ENCODE measurements at regions not wholly inside any gene's neighbourhood (a gene's known extent, or its start where the extent isn't known, plus 50 kb on each side); places are given as distances from the start of the nearest gene placed in this dataset.

DNA sequence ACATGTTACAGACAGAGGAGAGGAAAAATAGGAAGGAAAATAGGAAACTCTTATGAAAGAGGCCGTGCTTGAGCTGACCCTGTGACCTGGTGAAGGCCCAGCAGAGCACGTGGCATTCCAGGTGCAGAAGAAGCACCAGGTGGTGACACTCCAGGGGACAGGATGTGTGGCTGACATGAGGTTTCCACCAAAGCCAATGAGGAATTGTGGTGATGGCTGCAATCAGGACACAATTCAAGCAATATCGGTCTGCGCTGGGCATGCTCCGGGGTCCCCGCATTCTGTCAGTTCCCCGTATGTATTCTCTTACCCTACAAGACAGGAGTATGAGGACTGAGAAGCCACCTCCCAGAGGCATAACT is 504.2 kb downstream of the EIPR1 start:
- Mint-ChIP-seq H3K36me3 (ENCODE audit: insufficient read depth, unreplicated experiment) (peaks cover 4% of the 10 kb centered on the region), H3K4me3 (ENCODE audit: unreplicated experiment) (no peak overlapping the region), H3K27ac (ENCODE audit: unreplicated experiment) (no peak overlapping the region), H3K4me1 (ENCODE audit: low read depth, unreplicated experiment) (no peaks in the 10 kb centered on the region), H3K27me3 (ENCODE audit: insufficient read depth, unreplicated experiment) (peaks cover 9% of the 10 kb centered on the region), H3K9me3 (ENCODE audit: unreplicated experiment) (no peaks in the 10 kb centered on the region)
- intact Hi-C loops (cut with micrococcal nuclease; ENCODE audit: unreplicated experiment) = no loop called here
- POLR2A ChIA-PET = no interaction called here
- H3K4me3 ChIP-seq (ENCODE audit: low read depth, low read length) = no peak overlapping the region
- no peaks in the 10 kb centered on the region for H3K27me3 ChIP-seq (replicated peaks; ENCODE audit: control insufficient read depth, insufficient read depth, low read length)
- BruUV-seq (replicated peaks) = no TSS peak
- TF ChIP-seq, protein P1, sequence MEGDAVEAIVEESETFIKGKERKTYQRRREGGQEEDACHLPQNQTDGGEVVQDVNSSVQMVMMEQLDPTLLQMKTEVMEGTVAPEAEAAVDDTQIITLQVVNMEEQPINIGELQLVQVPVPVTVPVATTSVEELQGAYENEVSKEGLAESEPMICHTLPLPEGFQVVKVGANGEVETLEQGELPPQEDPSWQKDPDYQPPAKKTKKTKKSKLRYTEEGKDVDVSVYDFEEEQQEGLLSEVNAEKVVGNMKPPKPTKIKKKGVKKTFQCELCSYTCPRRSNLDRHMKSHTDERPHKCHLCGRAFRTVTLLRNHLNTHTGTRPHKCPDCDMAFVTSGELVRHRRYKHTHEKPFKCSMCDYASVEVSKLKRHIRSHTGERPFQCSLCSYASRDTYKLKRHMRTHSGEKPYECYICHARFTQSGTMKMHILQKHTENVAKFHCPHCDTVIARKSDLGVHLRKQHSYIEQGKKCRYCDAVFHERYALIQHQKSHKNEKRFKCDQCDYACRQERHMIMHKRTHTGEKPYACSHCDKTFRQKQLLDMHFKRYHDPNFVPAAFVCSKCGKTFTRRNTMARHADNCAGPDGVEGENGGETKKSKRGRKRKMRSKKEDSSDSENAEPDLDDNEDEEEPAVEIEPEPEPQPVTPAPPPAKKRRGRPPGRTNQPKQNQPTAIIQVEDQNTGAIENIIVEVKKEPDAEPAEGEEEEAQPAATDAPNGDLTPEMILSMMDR (IDR thresholded peaks at IDR 0.05; ENCODE audit: insufficient read depth in 1 of 2, low read depth in 1 of 2, low read length in 1 of 2, severe bottlenecking in 1 of 2, unreplicated experiment in 1 of 2) = no peak
- H3K9me3 ChIP-seq = no peaks in the 10 kb centered on the region
- H3K4me1 ChIP-seq = no peaks in the 10 kb centered on the region
- H3K36me3 ChIP-seq (ENCODE audit: control insufficient read depth, insufficient read depth, low read length) = no peaks in the 10 kb centered on the region
- CTCF ChIA-PET = no interaction called here
- no peak for DNase-seq

DNA sequence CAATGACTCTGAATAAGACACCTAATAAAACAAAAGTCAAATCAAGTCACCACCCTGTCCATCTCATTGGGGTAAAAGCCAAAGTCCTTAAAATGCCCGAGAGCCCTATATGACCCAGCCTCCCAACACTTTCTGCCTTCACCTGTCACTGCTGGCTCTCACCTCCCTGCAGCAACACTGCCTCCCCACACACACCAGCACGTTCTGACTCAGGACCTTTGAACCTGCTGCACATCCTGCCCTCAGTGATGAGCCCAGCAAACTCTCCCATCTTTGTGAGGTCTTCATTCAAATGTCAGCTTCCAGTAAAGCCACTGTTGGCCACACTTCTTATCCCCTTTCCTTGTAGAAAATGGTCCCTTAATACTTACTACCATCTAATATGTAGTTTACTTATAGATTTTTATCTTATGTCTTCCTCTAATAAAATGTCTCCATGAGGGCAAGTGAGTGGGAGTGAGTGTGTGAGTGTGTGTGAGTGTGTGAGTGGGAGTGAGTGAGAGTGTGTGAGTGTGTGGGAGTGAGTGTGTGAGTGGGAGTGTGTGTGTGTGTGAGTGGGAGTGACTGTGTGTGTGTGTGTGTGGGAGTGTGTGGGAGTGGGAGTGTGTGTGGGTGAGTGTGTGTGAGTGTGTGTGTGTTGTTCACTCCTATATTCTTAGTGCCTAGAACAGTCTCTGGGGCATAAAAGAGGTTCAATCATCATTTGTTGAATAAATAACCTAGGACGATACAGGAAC is 504.7 kb downstream of the EIPR1 start:
- Histone ChIP-seq H3K4me3 (ENCODE audit: low read depth, low read length) (no peak overlapping the region), H3K36me3 (ENCODE audit: control insufficient read depth, insufficient read depth, low read length) (no peaks in the 10 kb centered on the region), H3K27me3 (replicated peaks; ENCODE audit: control insufficient read depth, insufficient read depth, low read length) (no peaks in the 10 kb centered on the region), H3K9me3 (no peaks in the 10 kb centered on the region), H3K4me1 (no peaks in the 10 kb centered on the region)
- Mint-ChIP-seq H3K4me1 (ENCODE audit: low read depth, unreplicated experiment) (no peaks in the 10 kb centered on the region), H3K27ac (ENCODE audit: unreplicated experiment) (no peak overlapping the region), H3K36me3 (ENCODE audit: insufficient read depth, unreplicated experiment) (peaks cover 4% of the 10 kb centered on the region), H3K4me3 (ENCODE audit: unreplicated experiment) (no peak overlapping the region), H3K27me3 (ENCODE audit: insufficient read depth, unreplicated experiment) (peaks cover 10% of the 10 kb centered on the region), H3K9me3 (ENCODE audit: unreplicated experiment) (no peaks in the 10 kb centered on the region)
- TF ChIP-seq, protein P1 (IDR thresholded peaks at IDR 0.05; ENCODE audit: insufficient read depth in 1 of 2, low read depth in 1 of 2, low read length in 1 of 2, severe bottlenecking in 1 of 2, unreplicated experiment in 1 of 2) = no peak
- intact Hi-C loops (cut with micrococcal nuclease; ENCODE audit: unreplicated experiment) = no loop called here
- CTCF ChIA-PET = no interaction called here
- no TSS peak for BruUV-seq (replicated peaks)
- POLR2A ChIA-PET = no interaction called here
- DNase-seq = no peak

DNA sequence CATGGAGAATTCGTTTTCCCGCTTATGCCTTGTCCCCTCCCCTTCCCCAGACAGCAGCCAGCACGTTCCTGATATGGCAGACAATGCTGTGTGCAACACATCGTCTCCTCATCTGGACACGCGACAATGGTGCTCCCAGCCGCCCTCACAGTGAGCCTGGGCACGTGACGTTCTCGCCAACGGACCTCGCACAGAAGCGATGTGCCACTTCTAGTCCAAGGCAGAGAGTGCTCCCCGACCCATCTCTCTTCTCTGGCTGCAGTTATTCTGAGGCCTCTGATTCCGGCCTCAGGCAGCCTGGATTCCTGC is 505.4 kb downstream of the EIPR1 start:
- Histone ChIP-seq H3K4me1 (no peaks in the 10 kb centered on the region), H3K36me3 (ENCODE audit: control insufficient read depth, insufficient read depth, low read length) (no peaks in the 10 kb centered on the region), H3K9me3 (no peaks in the 10 kb centered on the region), H3K27me3 (replicated peaks; ENCODE audit: control insufficient read depth, insufficient read depth, low read length) (no peaks in the 10 kb centered on the region), H3K4me3 (ENCODE audit: low read depth, low read length) (no peak overlapping the region)
- TF ChIP-seq, protein P1 (IDR thresholded peaks at IDR 0.05; ENCODE audit: insufficient read depth in 1 of 2, low read depth in 1 of 2, low read length in 1 of 2, severe bottlenecking in 1 of 2, unreplicated experiment in 1 of 2) = no peak
- H3K9me3 Mint-ChIP-seq (ENCODE audit: unreplicated experiment) = no peaks in the 10 kb centered on the region
- no peak overlapping the region for H3K4me3 Mint-ChIP-seq (ENCODE audit: unreplicated experiment)
- intact Hi-C loops (cut with micrococcal nuclease; ENCODE audit: unreplicated experiment) = no loop called here
- peaks cover 4% of the 10 kb centered on the region for H3K36me3 Mint-ChIP-seq (ENCODE audit: insufficient read depth, unreplicated experiment)
- no TSS peak for BruUV-seq (replicated peaks)
- POLR2A ChIA-PET = no interaction called here
- H3K27me3 Mint-ChIP-seq (ENCODE audit: insufficient read depth, unreplicated experiment) = peaks cover 15% of the 10 kb centered on the region
- CTCF ChIA-PET = no interaction called here
- H3K4me1 Mint-ChIP-seq (ENCODE audit: low read depth, unreplicated experiment) = no peaks in the 10 kb centered on the region
- DNase-seq = no peak
- H3K27ac Mint-ChIP-seq (ENCODE audit: unreplicated experiment) = no peak overlapping the region

Data from Caco-2 (cell line).